ENCODE measurements at regions not wholly inside any gene's neighbourhood (a gene's known extent, or its start where the extent isn't known, plus 50 kb on each side); places are given as distances from the start of the nearest gene placed in this dataset.
"Not testable (repeated sequence)": the region's sequence is repeated elsewhere in the genome, so short reads cannot be mapped to it uniquely, and the experiment has no call there.

- DNase-seq (ENCODE audit: low read depth in 4 of 4, low spot score in 2 of 4), result no peak
Observed at GRCh38 chrY:7731651-7732050, 820.1 kb upstream of the AMELY start.

- no peak for DNase-seq (ENCODE audit: low read depth in 4 of 4, low spot score in 2 of 4)
Observed at GRCh38 chrY:7730664-7731063, 819.1 kb upstream of the AMELY start.

- DNase-seq (ENCODE audit: low read depth in 4 of 4, low spot score in 2 of 4), result no peak
Observed at GRCh38 chrY:7730071-7730470, 818.5 kb upstream of the AMELY start.

- no peak for DNase-seq (ENCODE audit: low read depth in 4 of 4, low spot score in 2 of 4)
Observed at GRCh38 chrY:7729318-7730011, 817.9 kb upstream of the AMELY start.

GRCh38 chrY:7728935-7729317 lies 817.4 kb upstream of the AMELY start:
- no peak for DNase-seq (ENCODE audit: low read depth in 4 of 4, low spot score in 2 of 4)

GRCh38 chrY:7725791-7726460 lies 814.4 kb upstream of the AMELY start:
- no peak for DNase-seq (ENCODE audit: low read depth in 4 of 4, low spot score in 2 of 4)

GRCh38 chrY:7723991-7724632 lies 812.6 kb upstream of the AMELY start:
- no peak for DNase-seq (ENCODE audit: low read depth in 4 of 4, low spot score in 2 of 4)

GRCh38 chrY:7723127-7723526 lies 811.6 kb upstream of the AMELY start:
- no peak for DNase-seq (ENCODE audit: low read depth in 4 of 4, low spot score in 2 of 4)

GRCh38 chrY:7722566-7722965 lies 811.0 kb upstream of the AMELY start:
- DNase-seq (ENCODE audit: low read depth in 4 of 4, low spot score in 2 of 4), result no peak

- DNase-seq (ENCODE audit: low read depth in 4 of 4, low spot score in 2 of 4), result no peak
Observed at GRCh38 chrY:7720974-7721373, 809.4 kb upstream of the AMELY start.

- DNase-seq (ENCODE audit: low read depth in 4 of 4, low spot score in 2 of 4), result no peak
Observed at GRCh38 chrY:7719271-7719670, 807.7 kb upstream of the AMELY start.

- DNase-seq (ENCODE audit: low read depth in 4 of 4, low spot score in 2 of 4), result no peak
Observed at GRCh38 chrY:7718626-7719025, 807.1 kb upstream of the AMELY start.

GRCh38 chrY:7718126-7718525 lies 806.6 kb upstream of the AMELY start:
- no peak for DNase-seq (ENCODE audit: low read depth in 4 of 4, low spot score in 2 of 4)

- DNase-seq (ENCODE audit: low read depth in 4 of 4, low spot score in 2 of 4), result no peak
Observed at GRCh38 chrY:7714426-7714825, 802.9 kb upstream of the AMELY start.

GRCh38 chrY:7713738-7714137 lies 802.2 kb upstream of the AMELY start:
- DNase-seq (ENCODE audit: low read depth in 4 of 4, low spot score in 2 of 4), result not testable (repeated sequence)

GRCh38 chrY:7712289-7712688 lies 800.7 kb upstream of the AMELY start:
- DNase-seq (ENCODE audit: low read depth in 4 of 4, low spot score in 2 of 4), result no peak

- no peak for DNase-seq (ENCODE audit: low read depth in 4 of 4, low spot score in 2 of 4)
Observed at GRCh38 chrY:7703578-7704140, 792.1 kb upstream of the AMELY start.

- no peak for DNase-seq (ENCODE audit: low read depth in 4 of 4, low spot score in 2 of 4)
Observed at GRCh38 chrY:7702481-7702880, 790.9 kb upstream of the AMELY start.

GRCh38 chrY:7701676-7702075 lies 790.1 kb upstream of the AMELY start:
- DNase-seq (ENCODE audit: low read depth in 4 of 4, low spot score in 2 of 4), result no peak

- no peak for DNase-seq (ENCODE audit: low read depth in 4 of 4, low spot score in 2 of 4)
Observed at GRCh38 chrY:7697506-7697905, 786.0 kb upstream of the AMELY start.

GRCh38 chrY:7692701-7693100 lies 781.1 kb upstream of the AMELY start:
- no peak for DNase-seq (ENCODE audit: low read depth in 4 of 4, low spot score in 2 of 4)

- no peak for DNase-seq (ENCODE audit: low read depth in 4 of 4, low spot score in 2 of 4)
Observed at GRCh38 chrY:7687086-7687485, 775.5 kb upstream of the AMELY start.
